BLaER1 (cell line): ENCODE measurements at regions not wholly inside any gene's neighbourhood (a gene's known extent, or its start where the extent isn't known, plus 50 kb on each side); places are given as distances from the start of the nearest gene placed in this dataset.
A peak's percentile ranks its signal among the peaks of the same experiment; 100 is the strongest.

ENCODE experiments used
- H3K27ac ChIP-seq: shearing (Covaris generic); formaldehyde crosslinking; 2 replicates; pipeline ENCODE4 v1.8.1; 2022
- H3K27me3 ChIP-seq: shearing (Covaris generic); formaldehyde crosslinking; 2 replicates; pipeline ENCODE4 v1.8.1; 2022
- H3K36me3 ChIP-seq: shearing (Covaris generic); formaldehyde crosslinking; 2 replicates; pipeline ENCODE4 v1.8.1; 2022
- H3K4me1 ChIP-seq: shearing (Covaris generic); formaldehyde crosslinking; 2 replicates; pipeline ENCODE4 v1.8.1; 2022
- H3K4me2 ChIP-seq: shearing (Covaris generic); formaldehyde crosslinking; 2 replicates; pipeline ENCODE4 v1.8.1; 2022
- H3K4me3 ChIP-seq: shearing (Covaris generic); formaldehyde crosslinking; 2 replicates; pipeline ENCODE4 v1.8.1; 2022
- H3K9ac ChIP-seq: shearing (Covaris generic); formaldehyde crosslinking; 2 replicates; pipeline ENCODE4 v1.8.1; 2022
- H3K9me3 ChIP-seq: shearing (Covaris generic); formaldehyde crosslinking; 2 replicates; pipeline ENCODE4 v1.8.1; 2022
- H4K20me1 ChIP-seq: shearing (Covaris generic); formaldehyde crosslinking; 2 replicates; pipeline ENCODE4 v1.8.1; 2022
- Cebpa-rat ChIP-seq: shearing (Covaris generic); IDR thresholded peaks from 2 replicates; pipeline ENCODE4 v1.8.1; 2022

GRCh38 chr10:31702954-31703353, 225.7 kb downstream of the ARHGAP12 start:
- H4K20me1 ChIP-seq, result no peaks in the 10 kb centered on the region
- H3K36me3 ChIP-seq, result peaks cover 7% of the 10 kb centered on the region; the same call in 1 of the 2 replicates
- H3K4me3 ChIP-seq, result no peak overlapping the region

GRCh38 chr10:31702005-31702404, 226.6 kb downstream of the ARHGAP12 start:
- Histone ChIP-seq H3K4me3 (no peak overlapping the region), H3K4me2 (peak overlapping the region; percentile 75), H3K4me1 (peaks cover 74% of the 10 kb centered on the region), H4K20me1 (no peaks in the 10 kb centered on the region), H3K9ac (no peak overlapping the region), H3K27ac (no peak overlapping the region), H3K36me3 (peaks cover 7% of the 10 kb centered on the region; the same call in 1 of the 2 replicates), H3K27me3 (no peaks in the 10 kb centered on the region), H3K9me3 (peaks cover 24% of the 10 kb centered on the region)
- TF ChIP-seq Cebpa-rat, result no peak

More at GRCh38 chr10:31702954-31703353, 225.7 kb downstream of the ARHGAP12 start:
- H3K9me3 ChIP-seq, result peaks cover 24% of the 10 kb centered on the region
- no peak overlapping the region for H3K4me2 ChIP-seq
- no peak overlapping the region for H3K27ac ChIP-seq
- no peak for TF ChIP-seq Cebpa-rat
- H3K4me1 ChIP-seq, result peaks cover 74% of the 10 kb centered on the region
- H3K9ac ChIP-seq, result no peak overlapping the region
- no peaks in the 10 kb centered on the region for H3K27me3 ChIP-seq

- Histone ChIP-seq H3K27me3 (no peaks in the 10 kb centered on the region), H3K9me3 (peaks cover 24% of the 10 kb centered on the region), H3K4me1 (peaks cover 74% of the 10 kb centered on the region), H3K36me3 (peaks cover 7% of the 10 kb centered on the region; the same call in 1 of the 2 replicates), H3K4me2 (peak overlapping the region; percentile 75), H3K27ac (peak overlapping the region; percentile 73), H3K4me3 (no peak overlapping the region), H3K9ac (peak overlapping the region; percentile 34; the same call in 1 of the 2 replicates), H4K20me1 (no peaks in the 10 kb centered on the region)
- no peak for TF ChIP-seq Cebpa-rat
These were observed 227.1 kb downstream of the ARHGAP12 start for GRCh38 chr10:31701546-31701945.

GRCh38 chr10:31700181-31700611, 228.4 kb downstream of the ARHGAP12 start:
- Histone ChIP-seq H3K4me3 (no peak overlapping the region), H3K27ac (peak overlapping the region; percentile 73), H3K9me3 (peaks cover 24% of the 10 kb centered on the region), H4K20me1 (no peaks in the 10 kb centered on the region), H3K4me1 (peaks cover 65% of the 10 kb centered on the region), H3K36me3 (peaks cover 7% of the 10 kb centered on the region; the same call in 1 of the 2 replicates), H3K27me3 (no peaks in the 10 kb centered on the region), H3K9ac (no peak overlapping the region), H3K4me2 (peak overlapping the region; percentile 75)
- no peak for TF ChIP-seq Cebpa-rat

GRCh38 chr10:31698181-31698830, 230.3 kb downstream of the ARHGAP12 start:
- Histone ChIP-seq H3K9me3 (peaks cover 9% of the 10 kb centered on the region), H3K4me3 (peak overlapping the region; percentile 53), H3K27me3 (no peaks in the 10 kb centered on the region), H4K20me1 (no peaks in the 10 kb centered on the region), H3K4me2 (peak overlapping the region; percentile 94), H3K4me1 (peaks cover 77% of the 10 kb centered on the region), H3K36me3 (peaks cover 4% of the 10 kb centered on the region; the same call in 1 of the 2 replicates), H3K9ac (peak overlapping the region; percentile 71), H3K27ac (peak overlapping the region; percentile 87)
- TF ChIP-seq Cebpa-rat, result no peak

- Histone ChIP-seq H3K27ac (peak overlapping the region; percentile 87), H3K9ac (peak overlapping the region; percentile 71), H4K20me1 (no peaks in the 10 kb centered on the region), H3K4me3 (peak overlapping the region; percentile 53), H3K36me3 (no peaks in the 10 kb centered on the region; the same call in 1 of the 2 replicates), H3K4me2 (peak overlapping the region; percentile 94), H3K27me3 (no peaks in the 10 kb centered on the region), H3K4me1 (peaks cover 79% of the 10 kb centered on the region), H3K9me3 (peaks cover 1% of the 10 kb centered on the region; the same call in 1 of the 2 replicates)
- TF ChIP-seq Cebpa-rat, result no peak
These were observed 231.1 kb downstream of the ARHGAP12 start for GRCh38 chr10:31697271-31698180.

GRCh38 chr10:31694929-31695837, 233.4 kb downstream of the ARHGAP12 start:
- no peaks in the 10 kb centered on the region for H3K9me3 ChIP-seq
- no peak for TF ChIP-seq Cebpa-rat
- H4K20me1 ChIP-seq, result no peaks in the 10 kb centered on the region
- no peak overlapping the region for H3K9ac ChIP-seq
- H3K27me3 ChIP-seq, result no peaks in the 10 kb centered on the region
- H3K27ac ChIP-seq, result no peak overlapping the region
- H3K4me1 ChIP-seq, result peaks cover 56% of the 10 kb centered on the region
- H3K36me3 ChIP-seq, result no peaks in the 10 kb centered on the region
- H3K4me2 ChIP-seq, result no peak overlapping the region
- H3K4me3 ChIP-seq, result no peak overlapping the region

- peaks cover 6% of the 10 kb centered on the region; the same call in 1 of the 2 replicates for H3K9me3 ChIP-seq
- no peak for TF ChIP-seq Cebpa-rat
- peaks cover 46% of the 10 kb centered on the region for H3K4me1 ChIP-seq
- H4K20me1 ChIP-seq, result no peaks in the 10 kb centered on the region
- H3K36me3 ChIP-seq, result no peaks in the 10 kb centered on the region
- no peak overlapping the region for H3K4me3 ChIP-seq
- no peaks in the 10 kb centered on the region for H3K27me3 ChIP-seq
- no peak overlapping the region for H3K27ac ChIP-seq
- H3K4me2 ChIP-seq, result peak overlapping the region; percentile 36
- no peak overlapping the region for H3K9ac ChIP-seq
These were observed 234.4 kb downstream of the ARHGAP12 start for GRCh38 chr10:31694126-31694685.

GRCh38 chr10:31693491-31693890, 235.1 kb downstream of the ARHGAP12 start:
- H3K4me2 ChIP-seq, result peak overlapping the region; percentile 36
- H3K4me1 ChIP-seq, result peaks cover 39% of the 10 kb centered on the region
- no peak overlapping the region for H3K9ac ChIP-seq
- peaks cover 6% of the 10 kb centered on the region; the same call in 1 of the 2 replicates for H3K9me3 ChIP-seq
- no peak overlapping the region for H3K4me3 ChIP-seq
- H3K27ac ChIP-seq, result no peak overlapping the region
- no peaks in the 10 kb centered on the region for H3K36me3 ChIP-seq
- H3K27me3 ChIP-seq, result no peaks in the 10 kb centered on the region
- no peaks in the 10 kb centered on the region for H4K20me1 ChIP-seq
- no peak for TF ChIP-seq Cebpa-rat
